ENCODE measurements at regions not wholly inside any gene's neighbourhood (a gene's known extent, or its start where the extent isn't known, plus 50 kb on each side); places are given as distances from the start of the nearest gene placed in this dataset.

DNA sequence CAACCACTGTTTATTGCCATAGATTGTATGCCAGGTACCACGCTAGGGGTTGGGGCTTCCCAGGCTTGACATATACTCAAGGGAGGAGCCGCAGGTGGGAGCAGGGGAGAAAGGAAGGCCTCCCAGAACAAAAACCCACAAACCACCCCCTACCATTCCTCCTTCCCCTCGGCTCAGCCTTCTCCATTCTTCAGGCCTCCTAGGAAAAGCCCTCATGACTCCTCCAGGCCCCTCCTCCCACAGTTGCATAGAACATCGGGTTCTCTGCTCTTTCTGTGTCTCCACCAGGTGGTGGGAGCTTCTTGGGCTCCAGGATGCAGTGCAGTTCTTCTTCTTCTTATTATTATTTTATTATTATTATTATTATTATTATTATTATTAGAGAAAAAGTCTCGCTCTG, 80.3 kb downstream of the ZFP36L2 start:
- no peak for TF ChIP-seq CTCF (IDR thresholded peaks at IDR 0.05; ENCODE audit: low read depth, low read length)
- TF ChIP-seq POLR2A (IDR thresholded peaks at IDR 0.05; ENCODE audit: extremely low read depth, insufficient read length) = no peak
